ENCODE measurements at regions not wholly inside any gene's neighbourhood (a gene's known extent, or its start where the extent isn't known, plus 50 kb on each side); places are given as distances from the start of the nearest gene placed in this dataset.

DNA sequence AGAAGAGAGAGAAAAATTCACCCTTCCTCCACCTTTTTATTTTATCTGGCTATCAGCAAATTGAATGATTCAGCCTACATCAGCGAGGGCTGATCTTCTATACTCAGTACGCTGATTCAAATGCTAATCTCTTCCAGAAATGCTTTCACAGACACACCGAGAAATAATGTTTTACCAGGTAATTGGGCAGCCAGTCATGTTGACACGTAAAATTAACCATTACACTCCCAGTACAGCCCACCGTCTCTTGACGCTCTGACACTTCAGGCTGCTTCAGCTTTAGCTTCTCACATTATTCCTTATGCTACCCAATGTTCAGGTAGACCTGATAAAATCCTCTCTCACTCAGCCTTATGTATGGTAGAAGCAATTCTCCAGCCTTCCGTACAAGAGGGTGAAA, 835.2 kb upstream of the PCDH10 start:
- no peak overlapping the region for H3K27ac ChIP-seq (ENCODE audit: low read depth in 1 of 2, low read length in 2 of 2)
- H3K27me3 ChIP-seq (ENCODE audit: control insufficient read depth in 4 of 4, insufficient read depth in 4 of 4, low read length in 3 of 4) = no peaks in the 10 kb centered on the region
- no peak overlapping the region for H3K4me3 ChIP-seq (ENCODE audit: low read depth in 1 of 3, low read length in 3 of 3)
- WGBS = 67% methylated on average over 7 of the region's 7 CpGs
- H3K9me3 ChIP-seq (ENCODE audit: control insufficient read depth in 4 of 4, low read length in 3 of 4) = no peaks in the 10 kb centered on the region
- H3K9ac ChIP-seq (ENCODE audit: low read depth in 1 of 2, low read length in 2 of 2) = no peak overlapping the region
- DNase-seq (ENCODE audit: low spot score) = no peak
- no peaks in the 10 kb centered on the region for H3K4me1 ChIP-seq (ENCODE audit: control insufficient read depth in 4 of 4, insufficient read depth in 4 of 4, low read length in 3 of 4)
- no peak for TF ChIP-seq GABPA (IDR thresholded peaks at IDR 0.05 in 1 of 2, conservative IDR thresholded peaks at IDR 0.05 in 1 of 2)
- no peak for TF ChIP-seq CTCF (IDR thresholded peaks at IDR 0.05; ENCODE audit: low read depth, low read length, missing input control)
- TF ChIP-seq FOXA1 (IDR thresholded peaks at IDR 0.05) = no peak
- no peak for TF ChIP-seq HNF4A (conservative IDR thresholded peaks at IDR 0.05)
- TF ChIP-seq HNF4G (IDR thresholded peaks at IDR 0.05) = no peak
- no peak for TF ChIP-seq EGR1 (IDR thresholded peaks at IDR 0.05; ENCODE audit: low read depth in 2 of 2)
- no peaks in the 10 kb centered on the region for H3K36me3 ChIP-seq (ENCODE audit: control insufficient read depth in 4 of 4, insufficient read depth in 3 of 4, low read depth in 1 of 4, low read length in 3 of 4)

- Histone ChIP-seq H3K36me3 (ENCODE audit: control insufficient read depth in 4 of 4, insufficient read depth in 3 of 4, low read depth in 1 of 4, low read length in 3 of 4) (no peaks in the 10 kb centered on the region), H3K9me3 (ENCODE audit: control insufficient read depth in 4 of 4, low read length in 3 of 4) (no peaks in the 10 kb centered on the region), H3K27me3 (ENCODE audit: control insufficient read depth in 4 of 4, insufficient read depth in 4 of 4, low read length in 3 of 4) (no peaks in the 10 kb centered on the region), H3K9ac (ENCODE audit: low read depth in 1 of 2, low read length in 2 of 2) (no peak overlapping the region), H3K27ac (ENCODE audit: low read depth in 1 of 2, low read length in 2 of 2) (no peak overlapping the region), H3K4me3 (ENCODE audit: low read depth in 1 of 3, low read length in 3 of 3) (no peak overlapping the region), H3K4me1 (ENCODE audit: control insufficient read depth in 4 of 4, insufficient read depth in 4 of 4, low read length in 3 of 4) (no peaks in the 10 kb centered on the region)
- no peak for DNase-seq (ENCODE audit: low spot score)
- TF ChIP-seq GABPA (IDR thresholded peaks at IDR 0.05 in 1 of 2, conservative IDR thresholded peaks at IDR 0.05 in 1 of 2) (no peak), YY1 (IDR thresholded peaks at IDR 0.05) (no peak), HNF4A (conservative IDR thresholded peaks at IDR 0.05) (no peak), NR2F2 (IDR thresholded peaks at IDR 0.05) (no peak), JUND (IDR thresholded peaks at IDR 0.05) (no peak), RXRA (IDR thresholded peaks at IDR 0.05) (no peak), FOXA1 (IDR thresholded peaks at IDR 0.05) (no peak), MAX (IDR thresholded peaks at IDR 0.05) (no peak), TAF1 (conservative IDR thresholded peaks at IDR 0.05) (no peak), SP1 (IDR thresholded peaks at IDR 0.05) (no peak), FOXA2 (IDR thresholded peaks at IDR 0.05) (no peak)
- TF ChIP-seq, protein P1, sequence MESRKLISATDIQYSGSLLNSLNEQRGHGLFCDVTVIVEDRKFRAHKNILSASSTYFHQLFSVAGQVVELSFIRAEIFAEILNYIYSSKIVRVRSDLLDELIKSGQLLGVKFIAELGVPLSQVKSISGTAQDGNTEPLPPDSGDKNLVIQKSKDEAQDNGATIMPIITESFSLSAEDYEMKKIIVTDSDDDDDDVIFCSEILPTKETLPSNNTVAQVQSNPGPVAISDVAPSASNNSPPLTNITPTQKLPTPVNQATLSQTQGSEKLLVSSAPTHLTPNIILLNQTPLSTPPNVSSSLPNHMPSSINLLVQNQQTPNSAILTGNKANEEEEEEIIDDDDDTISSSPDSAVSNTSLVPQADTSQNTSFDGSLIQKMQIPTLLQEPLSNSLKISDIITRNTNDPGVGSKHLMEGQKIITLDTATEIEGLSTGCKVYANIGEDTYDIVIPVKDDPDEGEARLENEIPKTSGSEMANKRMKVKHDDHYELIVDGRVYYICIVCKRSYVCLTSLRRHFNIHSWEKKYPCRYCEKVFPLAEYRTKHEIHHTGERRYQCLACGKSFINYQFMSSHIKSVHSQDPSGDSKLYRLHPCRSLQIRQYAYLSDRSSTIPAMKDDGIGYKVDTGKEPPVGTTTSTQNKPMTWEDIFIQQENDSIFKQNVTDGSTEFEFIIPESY (IDR thresholded peaks at IDR 0.05) = no peak
- WGBS = 81% methylated on average over 2 of the region's 2 CpGs
Measured at GRCh38 chr4:132316738-132317137, 832.4 kb upstream of the PCDH10 start.

DNA sequence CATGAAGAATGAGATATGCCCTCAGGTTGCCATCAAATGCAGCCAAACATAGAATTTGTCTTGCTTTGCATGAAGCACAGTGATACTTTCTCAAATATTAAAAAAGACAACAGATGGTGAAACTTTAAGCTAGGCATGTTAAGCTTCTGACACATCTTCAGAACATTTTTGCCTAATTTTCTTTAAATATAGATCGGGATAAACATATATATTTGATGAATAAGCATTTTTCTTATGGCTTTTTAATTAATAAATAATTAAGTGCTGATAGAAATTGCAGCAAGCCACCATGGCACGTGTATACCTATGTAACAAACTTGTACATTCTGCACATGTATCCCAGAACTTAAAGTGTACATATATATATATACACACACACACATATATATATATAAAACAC, 831.2 kb upstream of the PCDH10 start:
- no peak for DNase-seq (ENCODE audit: low spot score)
- H3K27ac ChIP-seq (ENCODE audit: low read depth in 1 of 2, low read length in 2 of 2) = no peak overlapping the region
- H3K27me3 ChIP-seq (ENCODE audit: control insufficient read depth in 4 of 4, insufficient read depth in 4 of 4, low read length in 3 of 4) = no peaks in the 10 kb centered on the region
- no peak overlapping the region for H3K9ac ChIP-seq (ENCODE audit: low read depth in 1 of 2, low read length in 2 of 2)
- TF ChIP-seq SP1 (IDR thresholded peaks at IDR 0.05) = no peak
- no peak overlapping the region for H3K4me3 ChIP-seq (ENCODE audit: low read depth in 1 of 3, low read length in 3 of 3)
- WGBS = 65% methylated on average over 2 of the region's 2 CpGs
- H3K9me3 ChIP-seq (ENCODE audit: control insufficient read depth in 4 of 4, low read length in 3 of 4) = no peaks in the 10 kb centered on the region
- no peaks in the 10 kb centered on the region for H3K36me3 ChIP-seq (ENCODE audit: control insufficient read depth in 4 of 4, insufficient read depth in 3 of 4, low read depth in 1 of 4, low read length in 3 of 4)
- H3K4me1 ChIP-seq (ENCODE audit: control insufficient read depth in 4 of 4, insufficient read depth in 4 of 4, low read length in 3 of 4) = no peaks in the 10 kb centered on the region

Measured in liver (tissue), 8 donors.